Heart right ventricle (tissue), 16 donors: ENCODE measurements at regions not wholly inside any gene's neighbourhood (a gene's known extent, or its start where the extent isn't known, plus 50 kb on each side); places are given as distances from the start of the nearest gene placed in this dataset.

Source experiments
- ATAC-seq, 8 donors: fragments of 200-7000 bp; cut with Tn5 transposase; one replicate each; pipeline ENCODE4 v1.9.1; 2020; ENCODE audit warnings: mild to moderate bottlenecking in 8 of 8, moderate library complexity in 8 of 8, moderate number of reproducible peaks in 1 of 8
- DNase-seq, 2 donors: peaks; one replicate each; pipeline ENCODE4 v3.0.0-alpha.2; 2020
- H3K27ac ChIP-seq, 10 donors: fragments of 200-600 bp; sonication (generic) in 2 of 10; one replicate each; pipeline versions ENCODE4 v1.5.0 to v1.8.0; 2020 to 2022; ENCODE audit warnings: mild to moderate bottlenecking in 3 of 10
- H3K27me3 ChIP-seq, 7 donors: fragments of 200-600 bp; one replicate each; pipeline ENCODE4 v1.8.0; 2021 to 2022; ENCODE audit warnings: mild to moderate bottlenecking in 2 of 7
- H3K36me3 ChIP-seq, 9 donors: fragments of 200-600 bp; sonication (generic) in 1 of 9; one replicate each; pipeline versions ENCODE4 v1.5.0 to v1.8.0; 2020 to 2022; ENCODE audit warnings: mild to moderate bottlenecking in 2 of 9
- H3K4me1 ChIP-seq, 9 donors: fragments of 200-600 bp; sonication (generic) in 1 of 9; one replicate each; pipeline versions ENCODE4 v1.5.0 to v1.8.0; 2020 to 2022; ENCODE audit warnings: mild to moderate bottlenecking in 4 of 9
- H3K4me3 ChIP-seq, 10 donors: fragments of 200-600 bp; sonication (generic) in 2 of 10; one replicate each; pipeline versions ENCODE4 v1.5.0 to v1.8.0; 2020 to 2022; ENCODE audit warnings: mild to moderate bottlenecking in 7 of 10, moderate library complexity in 2 of 10
- H3K9me3 ChIP-seq, 11 donors: fragments of 200-600 bp in 10 of 11; sonication (generic) in 2 of 11; one replicate each; pipeline versions ENCODE4 v1.5.0 to v1.8.0; 2013 to 2022; ENCODE audit warnings: mild to moderate bottlenecking in 2 of 11, control low read depth in 1 of 11, moderate library complexity in 1 of 11
- WGBS, 2 donors: extraction: QIAGEN DNeasy Blood & Tissue Kit; methylation state at CpG; one replicate each; pipeline ENCODE4 v1.1.7; 2013; ENCODE audit warnings: inconsistent platforms in 1 of 2; 5-methylcytosine and 5-hydroxymethylcytosine counted together
- intact Hi-C, 10 donors: fragments of 100-400 bp; cut with DNase I; formaldehyde crosslinking; loops; one replicate each; pipeline versions ENCODE4 v1.11.1 to v1.14.2; 2022
- TF ChIP-seq, protein P1 (sequence below), 9 donors: fragments of 200-600 bp; sonication (generic) in 2 of 9; IDR thresholded peaks; one replicate each; pipeline versions ENCODE4 v1.5.0 to v1.8.0; 2021 to 2022; ENCODE audit warnings: antibody characterized with exemption in 9 of 9, mild to moderate bottlenecking in 5 of 9, moderate library complexity in 1 of 9
- donor health status: Arrhythmogenic right ventricular cardiomyopathy.
- donor health status: ischemic (EF 13 %, LVEDD 7.1; RV severe dilation, severe dysfunction).
- donor health status: healthy with polysubstance abuse.
- donor health status: DM: no; HTN: yes; CAD: no.
- donor health status: DM: no; HTN: no; CAD: no.
- donor health status: ischemic (EF 25% LVEDD 6.9; RV normal size, moderate dysfunction).
- donor health status: ischemic (EF 25% LVEDD 5.7; RV mildly dilated, moderate dysfunction).
- donor health status: healthy.
- donor health status: DM: yes; HTN: yes; CAD: no.
- donor health status: Ischemic cardiomyopathy.
- donor health status: ischemic (EF 35%, LVEDD 5.7; RV mildly dilated, moderate dysfunction).
- donor health status: nonischemic (EF 11% LVEDD 7.7; RV severe dilation, severe dysfunction).
- donor health status: DM: yes; HTN: yes; CAD: no.
- donor health status: PGD.
- donor health status: ischemic (EF 29% LVEDD 5.4; RV normal size, mild dysfunction).
- donor health status: nonischemic (EF 23%, LVEDD 6.1; RV moderate dilation, normal function).

DNA sequence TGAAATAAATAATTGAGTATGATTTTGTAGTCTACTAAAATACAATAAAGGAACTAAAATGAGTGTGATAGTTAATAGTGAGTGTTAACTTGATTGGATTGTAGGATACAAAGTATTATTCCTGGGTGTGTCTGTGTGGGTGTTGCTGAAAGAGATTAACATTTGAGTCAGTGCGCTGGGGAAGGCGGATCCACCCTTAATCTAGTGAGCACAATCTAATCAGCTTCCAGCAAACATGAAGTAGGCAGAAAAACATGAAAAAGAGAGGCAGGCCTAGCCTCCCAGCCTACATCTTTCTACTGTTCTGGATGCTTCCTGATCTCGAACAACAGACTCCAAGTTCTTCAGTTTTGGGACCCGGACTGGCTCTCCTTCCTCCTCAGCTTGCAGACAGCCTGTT lies 1716.6 kb downstream of the MRPL39 start:
- DNase-seq, result no peak
- WGBS, 2 donors, result 77 to 84% methylated on average over 4 of the region's 4 CpGs
- TF ChIP-seq, protein P1, sequence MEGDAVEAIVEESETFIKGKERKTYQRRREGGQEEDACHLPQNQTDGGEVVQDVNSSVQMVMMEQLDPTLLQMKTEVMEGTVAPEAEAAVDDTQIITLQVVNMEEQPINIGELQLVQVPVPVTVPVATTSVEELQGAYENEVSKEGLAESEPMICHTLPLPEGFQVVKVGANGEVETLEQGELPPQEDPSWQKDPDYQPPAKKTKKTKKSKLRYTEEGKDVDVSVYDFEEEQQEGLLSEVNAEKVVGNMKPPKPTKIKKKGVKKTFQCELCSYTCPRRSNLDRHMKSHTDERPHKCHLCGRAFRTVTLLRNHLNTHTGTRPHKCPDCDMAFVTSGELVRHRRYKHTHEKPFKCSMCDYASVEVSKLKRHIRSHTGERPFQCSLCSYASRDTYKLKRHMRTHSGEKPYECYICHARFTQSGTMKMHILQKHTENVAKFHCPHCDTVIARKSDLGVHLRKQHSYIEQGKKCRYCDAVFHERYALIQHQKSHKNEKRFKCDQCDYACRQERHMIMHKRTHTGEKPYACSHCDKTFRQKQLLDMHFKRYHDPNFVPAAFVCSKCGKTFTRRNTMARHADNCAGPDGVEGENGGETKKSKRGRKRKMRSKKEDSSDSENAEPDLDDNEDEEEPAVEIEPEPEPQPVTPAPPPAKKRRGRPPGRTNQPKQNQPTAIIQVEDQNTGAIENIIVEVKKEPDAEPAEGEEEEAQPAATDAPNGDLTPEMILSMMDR (IDR thresholded peaks at IDR 0.05), result no peak
- H3K4me1 ChIP-seq, result no peaks in the 10 kb centered on the region
- H3K27ac ChIP-seq, result no peak overlapping the region
- H3K27me3 ChIP-seq, result no peaks in the 10 kb centered on the region
- no peaks in the 10 kb centered on the region for H3K9me3 ChIP-seq
- no peaks in the 10 kb centered on the region for H3K36me3 ChIP-seq
- intact Hi-C loops, result no loop called here
- no peak overlapping the region for H3K4me3 ChIP-seq
- ATAC-seq, result no peak

DNA sequence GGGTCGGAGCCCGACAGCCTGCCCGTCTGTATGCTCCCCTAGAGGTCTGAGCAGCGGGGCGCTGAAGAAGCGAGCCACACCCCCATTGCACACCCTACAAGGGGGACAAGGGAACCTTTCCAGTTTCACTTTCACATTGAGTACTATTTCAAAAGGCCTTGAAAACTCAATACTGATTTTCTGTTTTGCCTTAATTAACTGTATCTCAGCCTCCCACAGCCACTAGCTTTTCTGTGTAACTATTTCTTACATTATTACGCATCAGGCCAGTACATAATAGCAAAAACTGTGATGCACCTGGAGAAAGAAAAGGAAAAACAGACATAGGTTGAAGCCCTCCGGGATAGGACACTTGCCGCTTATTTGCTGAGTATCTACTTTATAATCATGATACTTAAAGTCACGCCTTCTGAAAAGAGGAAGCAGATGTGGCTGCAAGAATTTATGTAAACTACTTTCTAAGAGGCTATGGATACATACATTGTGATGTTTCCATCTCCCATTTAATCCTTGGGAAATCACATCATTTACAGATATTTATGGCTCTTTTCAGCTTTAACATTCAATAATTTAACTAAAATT lies 1719.5 kb downstream of the MRPL39 start:
- Histone ChIP-seq H3K27me3 (no peaks in the 10 kb centered on the region), H3K36me3 (no peaks in the 10 kb centered on the region), H3K27ac (no peak overlapping the region), H3K4me3 (peak overlapping the region in 1 of 10 donors; percentile 33), H3K4me1 (no peaks in the 10 kb centered on the region), H3K9me3 (no peaks in the 10 kb centered on the region)
- 85 to 91% methylated on average over 8 to 10 of the region's 10 CpGs for WGBS, 2 donors
- intact Hi-C loops, result no loop called here
- no peak for ATAC-seq
- DNase-seq, result no peak
- TF ChIP-seq, protein P1 (IDR thresholded peaks at IDR 0.05), result no peak

DNA sequence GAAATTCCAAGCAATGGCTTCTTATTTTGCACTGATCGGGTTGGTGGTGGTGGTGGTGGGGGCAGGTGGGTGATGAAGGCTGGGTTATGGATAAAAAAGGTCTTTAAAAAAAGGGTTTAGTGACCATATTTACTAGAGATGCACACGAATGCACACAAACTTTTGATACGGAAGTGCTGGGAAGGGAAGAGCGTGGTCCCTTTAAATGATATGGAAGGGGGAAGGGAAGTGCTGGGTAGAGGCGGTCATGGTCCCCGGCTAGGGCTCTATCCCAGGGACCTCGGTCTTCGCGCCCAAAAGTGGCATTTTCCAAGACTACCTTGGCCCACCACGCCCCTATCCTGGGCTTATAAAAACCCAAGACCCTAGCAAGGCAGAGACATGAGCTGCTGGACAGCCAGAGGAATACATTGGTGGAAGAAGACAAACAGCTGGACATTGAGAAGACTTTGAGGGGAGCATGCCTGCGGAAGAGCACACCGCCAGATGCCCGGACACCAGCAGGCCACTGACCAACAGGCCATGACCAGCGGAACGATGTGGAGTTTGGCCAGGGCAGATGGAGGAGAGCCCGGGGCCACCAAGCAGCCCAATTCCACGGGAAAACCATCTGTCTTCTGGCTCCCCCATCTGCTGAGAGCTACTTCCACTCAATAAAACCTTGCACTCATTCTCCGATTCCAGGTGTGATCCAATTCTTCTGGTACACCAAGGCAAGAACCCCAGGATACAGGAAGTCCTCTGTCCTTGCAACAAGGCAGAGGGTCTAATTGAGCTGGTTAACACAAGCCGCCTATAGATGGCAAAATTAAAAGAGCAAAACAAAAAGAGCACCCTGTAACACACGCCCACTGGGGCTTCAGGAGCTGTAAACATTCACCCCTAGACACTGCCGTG lies 1720.2 kb downstream of the MRPL39 start:
- no peaks in the 10 kb centered on the region for H3K9me3 ChIP-seq
- ATAC-seq, result no peak
- no peaks in the 10 kb centered on the region for H3K27me3 ChIP-seq
- H3K36me3 ChIP-seq, result no peaks in the 10 kb centered on the region
- H3K4me3 ChIP-seq, result peak overlapping the region in 1 of 10 donors; percentile 33
- H3K27ac ChIP-seq, result no peak overlapping the region
- DNase-seq, result no peak
- intact Hi-C loops, result no loop called here
- 88 to 89% methylated on average over 19 to 21 of the region's 21 CpGs for WGBS, 2 donors
- no peaks in the 10 kb centered on the region for H3K4me1 ChIP-seq
- TF ChIP-seq, protein P1 (IDR thresholded peaks at IDR 0.05), result no peak

- H3K27me3 ChIP-seq, result no peaks in the 10 kb centered on the region
- H3K4me1 ChIP-seq, result no peaks in the 10 kb centered on the region
- H3K27ac ChIP-seq, result no peak overlapping the region
- H3K9me3 ChIP-seq, result no peaks in the 10 kb centered on the region
- no peaks in the 10 kb centered on the region for H3K36me3 ChIP-seq
- ATAC-seq (no peak), DNase-seq (no peak)
- intact Hi-C loops, result no loop called here
- WGBS, 2 donors, result 92 to 94% methylated on average over 4 of the region's 4 CpGs
- TF ChIP-seq, protein P1 (IDR thresholded peaks at IDR 0.05), result no peak
- H3K4me3 ChIP-seq, result no peak overlapping the region
Measured at GRCh38 chr21:23881783-23882182, 1725.5 kb downstream of the MRPL39 start.
